HepG2 (cell line): ENCODE measurements at regions not wholly inside any gene's neighbourhood (a gene's known extent, or its start where the extent isn't known, plus 50 kb on each side); places are given as distances from the start of the nearest gene placed in this dataset.

Source experiments
- DPF2 ChIP-seq: sonication (generic); formaldehyde crosslinking; IDR thresholded peaks from 2 replicates; pipeline ENCODE4 v1.4.0; 2020; ENCODE audit warnings: mild to moderate bottlenecking, low read depth, missing genetic modification reagents, borderline replicate concordance
- GABPA ChIP-seq, 2 experiments: IDR thresholded peaks; 2 replicates each; pipeline ENCODE4 v1.6.1; 2011 to 2016; ENCODE audit warnings: low read depth in 2 of 2, low read length in 1 of 2, missing biosample characterization in 1 of 2, missing genetic modification characterization in 1 of 2
- GTF2F1 ChIP-seq: fragments of 150-350 bp; IDR thresholded peaks from 2 replicates; pipeline ENCODE4 v1.6.1; 2014; ENCODE audit warnings: low read length
- MAZ ChIP-seq, 2 experiments: sonication (generic) in 1 of 2; formaldehyde crosslinking in 1 of 2; IDR thresholded peaks; 2 replicates each; pipeline versions ENCODE4 v1.5.0 to v1.6.1; 2012 to 2020; ENCODE audit warnings: low read depth in 2 of 2, mild to moderate bottlenecking in 2 of 2, borderline replicate concordance in 1 of 2, improper control_type of control experiment in 1 of 2, low read length in 1 of 2, missing genetic modification reagents in 1 of 2, moderate library complexity in 1 of 2
- NCOA2 ChIP-seq: sonication (generic); formaldehyde crosslinking; IDR thresholded peaks from 2 replicates; pipeline ENCODE4 v1.8.0; 2022; ENCODE audit warnings: inconsistent platforms
- SIX4 ChIP-seq: sonication (generic); formaldehyde crosslinking; IDR thresholded peaks from 2 replicates; pipeline ENCODE4 v1.4.0; 2020; ENCODE audit warnings: missing genetic modification reagents
- SOX6 ChIP-seq, 2 experiments: fragments of 450-650 bp in 1 of 2; sonication (generic) in 1 of 2; formaldehyde crosslinking in 1 of 2; IDR thresholded peaks; 2 replicates each; pipeline versions ENCODE4 v1.4.0 to v1.6.1; 2017 to 2020; ENCODE audit warnings: antibody characterized with exemption in 1 of 2, mild to moderate bottlenecking in 1 of 2, missing genetic modification reagents in 1 of 2
- USF2 ChIP-seq, 2 experiments: sonication (generic) in 1 of 2; formaldehyde crosslinking in 1 of 2; IDR thresholded peaks; 2 replicates each; pipeline versions ENCODE4 v1.5.1 to v1.6.1; 2011 to 2020; ENCODE audit warnings: borderline replicate concordance in 1 of 2, low read depth in 1 of 2, low read length in 1 of 2, mild to moderate bottlenecking in 1 of 2, missing genetic modification reagents in 1 of 2, moderate library complexity in 1 of 2

GRCh38 chr6:134515986-134516385 lies 198.1 kb upstream of the SGK1 start:
- TF ChIP-seq SOX6 (IDR thresholded peaks at IDR 0.05) (no peak), SOX6 (CRISPR knock-in tag; IDR thresholded peaks at IDR 0.05) (no peak), GTF2F1 (no peak), SIX4 (no peak), USF2 (IDR thresholded peaks at IDR 0.05; ENCODE audit: low read depth, low read length) (no peak), USF2 (CRISPR knock-in tag; IDR thresholded peaks at IDR 0.05; ENCODE audit: borderline replicate concordance) (no peak), NCOA2 (CRISPR knock-in tag) (no peak), GABPA (IDR thresholded peaks at IDR 0.05; ENCODE audit: low read depth, low read length) (no peak), GABPA (CRISPR knock-in tag; IDR thresholded peaks at IDR 0.05; ENCODE audit: low read depth) (no peak), DPF2 (no peak), MAZ (IDR thresholded peaks at IDR 0.05; ENCODE audit: borderline replicate concordance, low read depth, low read length) (no peak), MAZ (CRISPR knock-in tag; IDR thresholded peaks at IDR 0.05; ENCODE audit: low read depth) (no peak)
